GM23338 (cell line): ENCODE measurements at regions not wholly inside any gene's neighbourhood (a gene's known extent, or its start where the extent isn't known, plus 50 kb on each side); places are given as distances from the start of the nearest gene placed in this dataset.

ENCODE experiments used
- ATAC-seq: fragments of 200-7000 bp; cut with Tn5 transposase; 3 replicates; pipeline ENCODE4 v1.9.1; 2020
- DNase-seq: peaks from one replicate; pipeline ENCODE4 v3.0.0-alpha.2; 2015; ENCODE audit warnings: low spot score
- H2AFZ ChIP-seq: fragments of 200-600 bp; sonication (generic); 2 replicates; pipeline ENCODE4 v1.8.0; 2016; ENCODE audit warnings: antibody characterized with exemption, mild to moderate bottlenecking, moderate library complexity
- H3F3A ChIP-seq: fragments of 200-600 bp; sonication (generic); replicated peaks from 2 replicates; pipeline ENCODE4 v1.8.0; 2017; ENCODE audit warnings: antibody characterized with exemption, mixed run types, low read depth
- H3K27ac ChIP-seq: fragments of 200-600 bp; sonication (generic); 2 replicates; pipeline ENCODE4 v1.6.1; 2016; ENCODE audit warnings: low read depth
- H3K27me3 ChIP-seq: fragments of 200-600 bp; sonication (generic); 2 replicates; pipeline ENCODE4 v1.8.0; 2016; ENCODE audit warnings: mild to moderate bottlenecking, mixed run types, moderate library complexity; ENCODE audit not compliant: insufficient read depth
- H3K36me3 ChIP-seq: fragments of 200-600 bp; sonication (generic); 2 replicates; pipeline ENCODE4 v1.8.0; 2016; ENCODE audit warnings: mild to moderate bottlenecking; ENCODE audit not compliant: insufficient read depth
- H3K4me1 ChIP-seq: fragments of 200-600 bp; sonication (generic); 2 replicates; pipeline ENCODE4 v1.8.0; 2016; ENCODE audit warnings: mild to moderate bottlenecking, moderate library complexity; ENCODE audit not compliant: insufficient read depth
- H3K4me2 ChIP-seq: fragments of 200-600 bp; sonication (generic); 2 replicates; pipeline ENCODE4 v1.7.1; 2017; ENCODE audit warnings: mixed run types
- H3K4me3 ChIP-seq: fragments of 200-600 bp; sonication (generic); 2 replicates; pipeline ENCODE4 v1.6.1; 2016; ENCODE audit warnings: mixed run types
- H3K79me2 ChIP-seq: fragments of 200-600 bp; sonication (generic); replicated peaks from 2 replicates; pipeline ENCODE4 v1.8.0; 2017; ENCODE audit warnings: mild to moderate bottlenecking; ENCODE audit not compliant: insufficient read depth
- H3K9me2 ChIP-seq: fragments of 200-600 bp; sonication (generic); 2 replicates; pipeline ENCODE4 v1.8.0; 2017; ENCODE audit not compliant: insufficient read depth
- H4K20me1 ChIP-seq: fragments of 200-600 bp; sonication (generic); replicated peaks from 2 replicates; pipeline ENCODE4 v1.8.0; 2017; ENCODE audit warnings: mild to moderate bottlenecking; ENCODE audit not compliant: insufficient read depth
- H3K27ac Mint-ChIP-seq: 2 replicates; pipeline ENCODE4 v1.8.0; 2020; ENCODE audit warnings: inconsistent platforms, mild to moderate bottlenecking, moderate library complexity, mixed read lengths
- H3K27me3 Mint-ChIP-seq: 3 replicates; pipeline ENCODE4 v1.8.0; 2022; ENCODE audit warnings: low read depth, mild to moderate bottlenecking, moderate library complexity, mixed read lengths, inconsistent platforms; ENCODE audit not compliant: insufficient read depth, poor library complexity
- H3K36me3 Mint-ChIP-seq: 3 replicates; pipeline ENCODE4 v1.8.0; 2021; ENCODE audit warnings: low read depth, mild to moderate bottlenecking, inconsistent platforms, moderate library complexity, mixed read lengths
- H3K4me1 Mint-ChIP-seq: 3 replicates; pipeline ENCODE4 v1.8.0; 2020; ENCODE audit warnings: mild to moderate bottlenecking, inconsistent platforms, mixed read lengths
- H3K4me3 Mint-ChIP-seq: 3 replicates; pipeline ENCODE4 v1.8.0; 2021; ENCODE audit warnings: moderate library complexity, mild to moderate bottlenecking, inconsistent platforms, mixed read lengths
- H3K9me3 Mint-ChIP-seq: 3 replicates; pipeline ENCODE4 v1.8.0; 2020; ENCODE audit warnings: moderate library complexity, mild to moderate bottlenecking, inconsistent platforms, mixed read lengths
- CREB1 ChIP-seq: fragments of 250-450 bp; sonication (Bioruptor Pico); IDR thresholded peaks from 2 replicates; pipeline ENCODE4 v1.5.0; 2020; ENCODE audit warnings: low read depth, mild to moderate bottlenecking, moderate library complexity
- EZH2 ChIP-seq: fragments of 200-600 bp; sonication (generic); IDR thresholded peaks from one replicate; pipeline ENCODE4 v1.8.0; 2017; ENCODE audit warnings: antibody characterized with exemption, mild to moderate bottlenecking, low read depth; ENCODE audit not compliant: unreplicated experiment
- JUNB ChIP-seq: IDR thresholded peaks from one replicate; pipeline ENCODE4 v1.6.1; 2016; ENCODE audit warnings: antibody characterized with exemption; ENCODE audit not compliant: unreplicated experiment
- NANOG ChIP-seq: IDR thresholded peaks from 2 replicates; pipeline ENCODE4 v1.6.1; 2016; ENCODE audit warnings: antibody characterized with exemption, borderline replicate concordance
- POLR2AphosphoS5 ChIP-seq: IDR thresholded peaks from 2 replicates; pipeline ENCODE4 v1.6.1; 2016; ENCODE audit warnings: antibody characterized with exemption, low read depth
- STAT1 ChIP-seq: IDR thresholded peaks from one replicate; pipeline ENCODE4 v1.6.1; 2016; ENCODE audit warnings: antibody characterized with exemption; ENCODE audit not compliant: unreplicated experiment
- ZNF114 ChIP-seq: fragments of 250-450 bp; sonication (Bioruptor Pico); IDR thresholded peaks from 2 replicates; pipeline ENCODE4 v1.5.0; 2020; ENCODE audit warnings: mild to moderate bottlenecking, moderate library complexity
- ZNF331 ChIP-seq: fragments of 250-450 bp; sonication (Bioruptor Pico); IDR thresholded peaks from 2 replicates; pipeline ENCODE4 v1.5.0; 2020; ENCODE audit warnings: low read depth, mild to moderate bottlenecking, moderate library complexity
- TF ChIP-seq, protein P1 (sequence below): IDR thresholded peaks from one replicate; pipeline ENCODE4 v1.6.1; 2018; ENCODE audit warnings: antibody characterized with exemption; ENCODE audit not compliant: unreplicated experiment
- TF ChIP-seq, protein P2 (sequence below), 2 experiments: fragments of 200-600 bp in 1 of 2; sonication (generic) in 1 of 2; conservative IDR thresholded peaks; 2 replicates each; pipeline versions ENCODE4 v1.5.1 to v1.6.1; 2016 to 2017; ENCODE audit warnings: antibody characterized with exemption in 2 of 2, low read depth in 2 of 2, mild to moderate bottlenecking in 2 of 2, moderate library complexity in 1 of 2
- TF ChIP-seq, protein P3 (sequence below): IDR thresholded peaks from 2 replicates; pipeline ENCODE4 v1.6.1; 2016; ENCODE audit warnings: antibody characterized with exemption

DNA sequence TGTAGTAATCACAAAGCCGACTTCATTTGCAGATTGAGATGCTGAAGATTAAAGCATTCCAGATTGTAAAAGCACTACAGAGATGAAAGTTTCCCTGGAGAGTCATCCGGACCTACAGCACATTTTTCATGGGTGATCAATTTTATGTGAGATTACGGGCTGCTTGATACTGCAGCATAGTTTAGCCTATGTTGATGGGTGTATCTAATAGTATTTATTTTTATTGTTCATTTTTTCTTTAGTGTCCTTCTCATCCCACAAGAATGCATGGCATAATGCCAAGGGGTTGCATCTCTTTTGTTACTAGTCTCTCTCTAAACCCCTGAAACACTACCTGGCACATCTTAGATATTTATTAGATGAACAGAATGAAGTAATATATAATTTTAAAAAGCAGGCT, 240.4 kb downstream of the MBD2 start (continued):
- TF ChIP-seq, protein P1, sequence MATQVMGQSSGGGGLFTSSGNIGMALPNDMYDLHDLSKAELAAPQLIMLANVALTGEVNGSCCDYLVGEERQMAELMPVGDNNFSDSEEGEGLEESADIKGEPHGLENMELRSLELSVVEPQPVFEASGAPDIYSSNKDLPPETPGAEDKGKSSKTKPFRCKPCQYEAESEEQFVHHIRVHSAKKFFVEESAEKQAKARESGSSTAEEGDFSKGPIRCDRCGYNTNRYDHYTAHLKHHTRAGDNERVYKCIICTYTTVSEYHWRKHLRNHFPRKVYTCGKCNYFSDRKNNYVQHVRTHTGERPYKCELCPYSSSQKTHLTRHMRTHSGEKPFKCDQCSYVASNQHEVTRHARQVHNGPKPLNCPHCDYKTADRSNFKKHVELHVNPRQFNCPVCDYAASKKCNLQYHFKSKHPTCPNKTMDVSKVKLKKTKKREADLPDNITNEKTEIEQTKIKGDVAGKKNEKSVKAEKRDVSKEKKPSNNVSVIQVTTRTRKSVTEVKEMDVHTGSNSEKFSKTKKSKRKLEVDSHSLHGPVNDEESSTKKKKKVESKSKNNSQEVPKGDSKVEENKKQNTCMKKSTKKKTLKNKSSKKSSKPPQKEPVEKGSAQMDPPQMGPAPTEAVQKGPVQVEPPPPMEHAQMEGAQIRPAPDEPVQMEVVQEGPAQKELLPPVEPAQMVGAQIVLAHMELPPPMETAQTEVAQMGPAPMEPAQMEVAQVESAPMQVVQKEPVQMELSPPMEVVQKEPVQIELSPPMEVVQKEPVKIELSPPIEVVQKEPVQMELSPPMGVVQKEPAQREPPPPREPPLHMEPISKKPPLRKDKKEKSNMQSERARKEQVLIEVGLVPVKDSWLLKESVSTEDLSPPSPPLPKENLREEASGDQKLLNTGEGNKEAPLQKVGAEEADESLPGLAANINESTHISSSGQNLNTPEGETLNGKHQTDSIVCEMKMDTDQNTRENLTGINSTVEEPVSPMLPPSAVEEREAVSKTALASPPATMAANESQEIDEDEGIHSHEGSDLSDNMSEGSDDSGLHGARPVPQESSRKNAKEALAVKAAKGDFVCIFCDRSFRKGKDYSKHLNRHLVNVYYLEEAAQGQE: no peak
- TF ChIP-seq CREB1 (CRISPR knock-in tag): no peak

DNA sequence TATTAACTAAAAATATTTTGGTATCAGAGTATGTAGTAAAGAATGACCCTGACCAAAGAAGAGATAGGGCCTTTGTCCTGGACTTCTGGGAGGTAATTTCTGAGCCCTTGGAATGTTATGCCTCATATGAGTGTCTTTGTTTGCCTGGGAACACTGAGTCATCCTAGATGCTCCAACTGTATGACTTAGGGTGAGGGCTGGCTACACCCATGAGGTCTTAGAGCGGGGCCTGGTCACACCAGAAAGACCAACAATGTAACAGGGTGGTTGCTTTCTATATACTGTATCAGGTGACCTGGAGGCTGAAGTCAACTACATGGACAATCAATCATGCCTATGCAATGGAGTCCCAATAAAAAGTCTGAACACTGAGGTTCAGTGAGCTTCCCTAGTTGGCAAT, 253.1 kb downstream of the MBD2 start:
- TF ChIP-seq STAT1 (no peak), ZNF114 (no peak), POLR2AphosphoS5 (no peak), ZNF331 (CRISPR knock-in tag) (no peak)
- Mint-ChIP-seq H3K4me3 (no peak overlapping the region), H3K4me1 (no peaks in the 10 kb centered on the region), H3K9me3 (peaks cover 53% of the 10 kb centered on the region), H3K36me3 (peaks cover 18% of the 10 kb centered on the region), H3K27ac (no peak overlapping the region), H3K27me3 (no peaks in the 10 kb centered on the region)
- no peaks in the 10 kb centered on the region for H3K4me1 ChIP-seq
- no peak for ATAC-seq
- H3K27ac ChIP-seq: no peak overlapping the region
- H3K36me3 ChIP-seq: 0 out of 2 replicates have a peak, but pooled peaks cover 4% of the 10 kb centered on the region
- no peak overlapping the region for H3K4me3 ChIP-seq
- no peaks in the 10 kb centered on the region for H3K79me2 ChIP-seq
- no peak for DNase-seq
- no peaks in the 10 kb centered on the region for H3K27me3 ChIP-seq
- no peaks in the 10 kb centered on the region for H3F3A ChIP-seq
- H3K4me2 ChIP-seq: no peak overlapping the region
- H2AFZ ChIP-seq: no peak overlapping the region
- no peaks in the 10 kb centered on the region for H3K9me2 ChIP-seq
- no peaks in the 10 kb centered on the region for H4K20me1 ChIP-seq

DNA sequence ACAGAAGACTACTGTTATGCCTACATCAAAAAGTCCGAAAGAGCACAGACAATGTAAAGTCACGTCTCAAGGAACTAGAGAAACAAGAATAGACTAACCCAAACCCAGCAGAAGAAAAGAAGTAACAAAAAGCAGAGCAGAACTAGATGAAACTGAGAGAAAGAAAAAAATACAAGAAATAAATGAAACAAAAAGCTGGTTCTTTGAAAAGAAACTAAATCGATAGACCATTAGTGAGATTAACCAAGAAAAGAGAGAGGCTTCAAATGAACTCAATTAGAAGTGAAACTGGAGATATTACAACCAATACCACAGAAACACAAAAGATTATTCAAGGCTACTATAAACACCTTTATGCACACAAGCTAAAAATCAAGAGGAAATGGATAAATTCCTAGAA, 271.8 kb downstream of the MBD2 start:
- Histone ChIP-seq H3K79me2 (no peaks in the 10 kb centered on the region), H4K20me1 (no peaks in the 10 kb centered on the region), H2AFZ (no peak overlapping the region), H3K27ac (no peak overlapping the region), H3K9me2 (no peaks in the 10 kb centered on the region), H3F3A (no peaks in the 10 kb centered on the region), H3K27me3 (no peaks in the 10 kb centered on the region), H3K4me1 (no peaks in the 10 kb centered on the region), H3K4me2 (no peak overlapping the region), H3K36me3 (no peaks in the 10 kb centered on the region), H3K4me3 (no peak overlapping the region)
- no peaks in the 10 kb centered on the region; the same call in 2 of the 3 replicates for H3K9me3 Mint-ChIP-seq
- H3K36me3 Mint-ChIP-seq: no peaks in the 10 kb centered on the region
- ATAC-seq (no peak), DNase-seq (no peak)
- H3K27ac Mint-ChIP-seq: no peak overlapping the region
- H3K4me3 Mint-ChIP-seq: no peak overlapping the region
- H3K4me1 Mint-ChIP-seq: no peaks in the 10 kb centered on the region
- H3K27me3 Mint-ChIP-seq: no peaks in the 10 kb centered on the region
- TF ChIP-seq JUNB (no peak), EZH2 (no peak), STAT1 (no peak), ZNF114 (no peak), POLR2AphosphoS5 (no peak), CREB1 (CRISPR knock-in tag) (no peak), NANOG (no peak)
- TF ChIP-seq, protein P2, sequence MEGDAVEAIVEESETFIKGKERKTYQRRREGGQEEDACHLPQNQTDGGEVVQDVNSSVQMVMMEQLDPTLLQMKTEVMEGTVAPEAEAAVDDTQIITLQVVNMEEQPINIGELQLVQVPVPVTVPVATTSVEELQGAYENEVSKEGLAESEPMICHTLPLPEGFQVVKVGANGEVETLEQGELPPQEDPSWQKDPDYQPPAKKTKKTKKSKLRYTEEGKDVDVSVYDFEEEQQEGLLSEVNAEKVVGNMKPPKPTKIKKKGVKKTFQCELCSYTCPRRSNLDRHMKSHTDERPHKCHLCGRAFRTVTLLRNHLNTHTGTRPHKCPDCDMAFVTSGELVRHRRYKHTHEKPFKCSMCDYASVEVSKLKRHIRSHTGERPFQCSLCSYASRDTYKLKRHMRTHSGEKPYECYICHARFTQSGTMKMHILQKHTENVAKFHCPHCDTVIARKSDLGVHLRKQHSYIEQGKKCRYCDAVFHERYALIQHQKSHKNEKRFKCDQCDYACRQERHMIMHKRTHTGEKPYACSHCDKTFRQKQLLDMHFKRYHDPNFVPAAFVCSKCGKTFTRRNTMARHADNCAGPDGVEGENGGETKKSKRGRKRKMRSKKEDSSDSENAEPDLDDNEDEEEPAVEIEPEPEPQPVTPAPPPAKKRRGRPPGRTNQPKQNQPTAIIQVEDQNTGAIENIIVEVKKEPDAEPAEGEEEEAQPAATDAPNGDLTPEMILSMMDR (conservative IDR thresholded peaks at IDR 0.05; ENCODE audit: low read depth in 2 of 2): no peak
- TF ChIP-seq, protein P1: no peak
- TF ChIP-seq, protein P3, sequence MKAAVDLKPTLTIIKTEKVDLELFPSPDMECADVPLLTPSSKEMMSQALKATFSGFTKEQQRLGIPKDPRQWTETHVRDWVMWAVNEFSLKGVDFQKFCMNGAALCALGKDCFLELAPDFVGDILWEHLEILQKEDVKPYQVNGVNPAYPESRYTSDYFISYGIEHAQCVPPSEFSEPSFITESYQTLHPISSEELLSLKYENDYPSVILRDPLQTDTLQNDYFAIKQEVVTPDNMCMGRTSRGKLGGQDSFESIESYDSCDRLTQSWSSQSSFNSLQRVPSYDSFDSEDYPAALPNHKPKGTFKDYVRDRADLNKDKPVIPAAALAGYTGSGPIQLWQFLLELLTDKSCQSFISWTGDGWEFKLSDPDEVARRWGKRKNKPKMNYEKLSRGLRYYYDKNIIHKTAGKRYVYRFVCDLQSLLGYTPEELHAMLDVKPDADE: no peak
